Common myeloid progenitor, CD34-positive (primary cell): ENCODE measurements at regions not wholly inside any gene's neighbourhood (a gene's known extent, or its start where the extent isn't known, plus 50 kb on each side); places are given as distances from the start of the nearest gene placed in this dataset.

Source experiments
- CTCF ChIA-PET: fragments of 350-600 bp; sonication (Branson Sonifier 250); formaldehyde crosslinking; loops from one replicate; lab custom pipeline; 2021; ENCODE audit warnings: antibody characterized with exemption; lab: Charles Lee
- POLR2A ChIA-PET: fragments of 350-600 bp; sonication (Branson Sonifier 250); formaldehyde crosslinking; loops from one replicate; lab custom pipeline; 2021; ENCODE audit warnings: antibody characterized with exemption; lab: Charles Lee
- DNase-seq, 3 donors: peaks; one replicate each; pipeline versions ENCODE4 v3.0.0 to v3.0.0-alpha.2; 2013
- H3K27ac ChIP-seq, 2 experiments: 1 replicate in 1 of 2; 2 replicates in 1 of 2; pipeline ENCODE4 v1.7.0; 2013; ENCODE audit warnings: inconsistent platforms in 2 of 2, low read length in 2 of 2, mild to moderate bottlenecking in 2 of 2, low read depth in 1 of 2, moderate library complexity in 1 of 2; ENCODE audit not compliant: severe bottlenecking in 2 of 2, insufficient read depth in 1 of 2, poor library complexity in 1 of 2
- H3K27me3 ChIP-seq, 5 experiments: replicated peaks in 2 of 5; 1 replicate in 3 of 5; 2 replicates in 2 of 5; pipeline versions ENCODE4 v1.6.1 to v1.7.0; 2013; ENCODE audit warnings: low read length in 4 of 5, mild to moderate bottlenecking in 2 of 5, moderate library complexity in 2 of 5, inconsistent platforms in 1 of 5; ENCODE audit not compliant: insufficient read depth in 5 of 5, control insufficient read depth in 4 of 5
- H3K36me3 ChIP-seq, 4 experiments: 1 replicate in 2 of 4; 2 replicates in 2 of 4; pipeline versions ENCODE4 v1.6.1 to v1.7.0; 2013; ENCODE audit warnings: low read length in 3 of 4, control low read depth in 1 of 4, mild to moderate bottlenecking in 1 of 4; ENCODE audit not compliant: control insufficient read depth in 4 of 4, insufficient read depth in 4 of 4
- H3K4me1 ChIP-seq, 4 experiments: 1 replicate in 3 of 4; 2 replicates in 1 of 4; pipeline versions ENCODE4 v1.6.1 to v1.7.1; 2013; ENCODE audit warnings: low read length in 3 of 4, mild to moderate bottlenecking in 3 of 4, control low read depth in 1 of 4, inconsistent platforms in 1 of 4, moderate library complexity in 1 of 4; ENCODE audit not compliant: control insufficient read depth in 4 of 4, insufficient read depth in 4 of 4; ENCODE audit errors: control extremely low read depth in 1 of 4
- H3K4me3 ChIP-seq, 7 experiments: 1 replicate in 4 of 7; 2 replicates in 3 of 7; pipeline versions ENCODE4 v1.5.1 to v1.7.0; 2013; ENCODE audit warnings: mild to moderate bottlenecking in 7 of 7, low read length in 6 of 7, moderate library complexity in 6 of 7, inconsistent platforms in 2 of 7, low read depth in 2 of 7, control low read depth in 1 of 7; ENCODE audit not compliant: insufficient read depth in 4 of 7, control insufficient read depth in 1 of 7; ENCODE audit errors: extremely low read depth in 1 of 7
- H3K9me3 ChIP-seq, 5 experiments: 1 replicate in 4 of 5; 2 replicates in 1 of 5; pipeline versions ENCODE4 v1.6.1 to v1.7.1; 2013; ENCODE audit warnings: low read length in 4 of 5, mild to moderate bottlenecking in 2 of 5, inconsistent platforms in 1 of 5, low read depth in 1 of 5, moderate library complexity in 1 of 5; ENCODE audit not compliant: control insufficient read depth in 4 of 5, insufficient read depth in 2 of 5; ENCODE audit errors: control extremely low read depth in 1 of 5
- WGBS: methylation state at CpG from one replicate; pipeline ENCODE4 v1.1.5; 2013; ENCODE audit not compliant: insufficient coverage; 5-methylcytosine and 5-hydroxymethylcytosine counted together

DNA sequence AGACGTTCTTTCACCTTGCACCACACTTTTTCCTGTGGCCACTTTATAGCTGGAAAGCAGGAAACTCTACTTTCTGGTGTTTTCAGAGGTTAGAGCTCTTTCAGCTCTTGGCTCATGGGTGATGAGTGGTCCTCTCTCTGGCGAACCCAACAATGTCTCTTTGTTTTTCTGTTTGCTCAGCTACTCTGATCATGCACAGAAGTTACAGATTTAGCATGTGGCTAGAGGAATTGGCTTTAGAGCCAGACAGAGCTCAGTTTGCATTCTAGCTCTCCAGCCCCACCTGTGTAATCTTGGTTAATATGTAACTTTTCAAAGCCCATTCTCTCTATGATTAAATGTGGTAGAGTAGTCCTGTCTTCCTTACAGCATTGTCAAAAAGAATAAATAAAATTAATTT, 225.2 kb downstream of the HAPSTR1 start:
- no peaks in the 10 kb centered on the region for H3K27me3 ChIP-seq
- no peak for DNase-seq
- peaks cover 0 to 7% (median 2%) of the 10 kb centered on the region in 5 experiments for H3K9me3 ChIP-seq
- ChIA-PET POLR2A (no interaction called here), CTCF (no interaction called here)
- H3K4me1 ChIP-seq = no peaks in the 10 kb centered on the region
- 80% methylated on average over 2 of the region's 2 CpGs for WGBS
- no peak overlapping the region for H3K27ac ChIP-seq
- H3K4me3 ChIP-seq = no peak overlapping the region
- H3K36me3 ChIP-seq = no peaks in the 10 kb centered on the region

GRCh38 chr16:9318764-9319163, 227.3 kb downstream of the HAPSTR1 start:
- Histone ChIP-seq H3K4me3 (no peak overlapping the region), H3K9me3 (peaks cover 0 to 5% (median 2%) of the 10 kb centered on the region in 5 experiments), H3K4me1 (no peaks in the 10 kb centered on the region), H3K27ac (no peak overlapping the region), H3K27me3 (no peaks in the 10 kb centered on the region), H3K36me3 (no peaks in the 10 kb centered on the region)
- CTCF ChIA-PET = no interaction called here
- DNase-seq = no peak
- no CpG with 5 or more reads among the region's 2 CpGs for WGBS
- POLR2A ChIA-PET = no interaction called here

- no peak for DNase-seq
- WGBS = 100% methylated on average over 1 of the region's 3 CpGs
- CTCF ChIA-PET = no interaction called here
These were observed 231.3 kb downstream of the HAPSTR1 start for GRCh38 chr16:9322769-9323168.

GRCh38 chr16:9323170-9323569, 231.7 kb downstream of the HAPSTR1 start:
- CTCF ChIA-PET = no interaction called here
- Histone ChIP-seq H3K4me3 (no peak overlapping the region), H3K27ac (no peak overlapping the region), H3K36me3 (no peaks in the 10 kb centered on the region), H3K4me1 (no peaks in the 10 kb centered on the region), H3K27me3 (no peaks in the 10 kb centered on the region), H3K9me3 (peaks cover 0 to 2% (median 0%) of the 10 kb centered on the region in 5 experiments)
- POLR2A ChIA-PET = no interaction called here
- WGBS = 85% methylated on average over 2 of the region's 4 CpGs
- no peak for DNase-seq

More at GRCh38 chr16:9322769-9323168, 231.3 kb downstream of the HAPSTR1 start:
- Histone ChIP-seq H3K27me3 (no peaks in the 10 kb centered on the region), H3K4me1 (no peaks in the 10 kb centered on the region), H3K9me3 (peaks cover 0 to 2% (median 0%) of the 10 kb centered on the region in 5 experiments), H3K36me3 (no peaks in the 10 kb centered on the region), H3K27ac (no peak overlapping the region), H3K4me3 (no peak overlapping the region)
- POLR2A ChIA-PET = no interaction called here

DNA sequence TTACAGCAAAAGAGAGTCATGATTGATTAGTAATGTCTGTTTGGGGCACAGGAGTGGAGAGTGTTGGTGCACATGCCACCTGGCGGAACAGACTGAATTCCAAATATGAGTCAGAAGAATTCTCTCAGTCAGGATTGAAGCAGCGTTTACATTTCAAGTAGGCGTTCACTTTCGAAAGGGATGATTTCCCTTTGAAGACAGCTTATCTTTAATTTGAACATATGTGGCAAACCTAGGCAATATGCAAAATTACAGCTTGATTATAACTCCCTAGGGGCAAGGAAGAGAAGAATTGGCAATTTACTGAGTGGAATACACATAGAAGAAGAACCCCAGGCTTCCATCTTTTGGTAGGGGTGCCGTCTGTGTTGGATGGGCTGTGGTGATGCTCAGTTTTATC, 235.8 kb downstream of the HAPSTR1 start:
- Histone ChIP-seq H3K27ac (no peak overlapping the region), H3K4me3 (no peak overlapping the region), H3K27me3 (no peaks in the 10 kb centered on the region), H3K9me3 (no peaks in the 10 kb centered on the region), H3K4me1 (no peaks in the 10 kb centered on the region), H3K36me3 (no peaks in the 10 kb centered on the region)
- no peak for DNase-seq
- ChIA-PET CTCF (no interaction called here), POLR2A (no interaction called here)
- 100% methylated on average over 4 of the region's 5 CpGs for WGBS

DNA sequence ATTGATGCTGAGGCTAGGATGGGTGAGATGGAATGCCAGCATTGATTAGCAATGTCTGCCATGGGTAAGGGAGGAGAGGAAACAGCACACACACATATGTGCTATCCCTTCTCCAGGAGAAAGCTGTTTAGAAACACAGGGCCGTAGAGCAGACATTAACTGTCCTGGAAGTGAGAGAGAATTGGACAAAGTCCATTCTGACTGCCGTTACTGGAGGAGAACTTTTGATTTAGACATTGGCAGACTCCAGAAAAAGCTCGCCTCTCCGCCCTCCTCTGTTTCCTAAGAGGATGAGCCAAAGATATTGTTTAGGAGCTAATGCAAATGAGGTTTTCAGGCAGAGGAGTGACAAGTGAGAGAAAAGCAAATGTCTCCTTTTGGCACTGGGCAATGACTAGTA, 237.0 kb downstream of the HAPSTR1 start:
- H3K4me3 ChIP-seq = no peak overlapping the region
- H3K9me3 ChIP-seq = no peaks in the 10 kb centered on the region
- 96% methylated on average over 3 of the region's 4 CpGs for WGBS
- ChIA-PET CTCF (no interaction called here), POLR2A (no interaction called here)
- H3K27me3 ChIP-seq = no peaks in the 10 kb centered on the region
- H3K36me3 ChIP-seq = no peaks in the 10 kb centered on the region
- H3K27ac ChIP-seq = no peak overlapping the region
- no peaks in the 10 kb centered on the region for H3K4me1 ChIP-seq
- DNase-seq = no peak

DNA sequence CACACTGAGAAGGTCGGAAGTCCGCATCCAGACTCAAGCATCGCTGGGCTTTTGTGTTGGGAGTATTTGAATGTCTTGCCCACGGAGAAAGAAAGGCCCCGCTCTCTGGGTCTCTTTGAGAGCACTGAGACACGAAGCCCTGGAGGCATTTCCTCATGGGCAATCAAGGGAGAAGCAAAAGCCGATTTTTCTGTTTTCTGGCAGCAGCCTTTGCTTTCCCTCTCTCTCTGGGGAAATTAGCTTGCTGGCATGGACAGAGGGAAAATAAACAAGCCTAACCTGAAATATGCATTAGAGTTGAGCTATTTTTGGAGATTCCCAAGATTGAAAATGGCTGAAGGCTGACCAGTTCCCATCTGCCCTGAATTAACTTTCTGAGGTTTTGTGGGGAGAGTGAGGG, 238.7 kb downstream of the HAPSTR1 start:
- POLR2A ChIA-PET = no interaction called here
- Histone ChIP-seq H3K27ac (no peak overlapping the region), H3K9me3 (no peaks in the 10 kb centered on the region), H3K36me3 (no peaks in the 10 kb centered on the region), H3K4me3 (no peak overlapping the region), H3K27me3 (no peaks in the 10 kb centered on the region), H3K4me1 (no peaks in the 10 kb centered on the region)
- CTCF ChIA-PET = no interaction called here
- DNase-seq = no peak
- whole genome bisulfite sequencing = 71% methylated on average over 2 of the region's 7 CpGs
